ENCODE measurements at regions not wholly inside any gene's neighbourhood (a gene's known extent, or its start where the extent isn't known, plus 50 kb on each side); places are given as distances from the start of the nearest gene placed in this dataset.

- TF ChIP-seq CTCF (conservative IDR thresholded peaks at IDR 0.05; ENCODE audit: low read depth, low read length) = no peak
- no peak for TF ChIP-seq EZH2 (IDR thresholded peaks at IDR 0.05; ENCODE audit: borderline replicate concordance, low read depth, low read length, poor library complexity, severe bottlenecking)
Measured at GRCh38 chr3:153958635-153959595, 162.3 kb upstream of the ARHGEF26 start.
